MCF 10A (cell line): ENCODE measurements at regions not wholly inside any gene's neighbourhood (a gene's known extent, or its start where the extent isn't known, plus 50 kb on each side); places are given as distances from the start of the nearest gene placed in this dataset.

ENCODE experiments used
- BruUV-seq: library from RNA; stranded (reverse); fragments of 400-500 nt; replicated peaks from 2 replicates; lab custom pipeline; 2021; lab: Mats Ljungman, UMichigan
- CTCF ChIA-PET: fragments of 300-600 bp; sonication (Branson Sonifier 250); formaldehyde crosslinking; extraction: SDS; loops from one replicate; lab custom pipeline; 2021; ENCODE audit warnings: antibody characterized with exemption, inconsistent platforms; lab: Yijun Ruan, JAX
- POLR2A ChIA-PET: fragments of 300-600, 350-650 bp; sonication (Branson Sonifier 250); formaldehyde crosslinking; extraction: SDS; loops from one replicate; lab custom pipeline; 2020; ENCODE audit warnings: antibody characterized with exemption, inconsistent platforms; lab: Yijun Ruan, JAX
- DNase-seq: peaks from one replicate; pipeline ENCODE4 v3.0.0-alpha.2; 2018; ENCODE audit not compliant: unreplicated experiment
- H3K27ac Mint-ChIP-seq: one replicate; pipeline ENCODE4 v1.8.0; 2022; ENCODE audit warnings: mild to moderate bottlenecking, low read depth, mixed read lengths; ENCODE audit not compliant: unreplicated experiment
- H3K27me3 Mint-ChIP-seq: one replicate; pipeline ENCODE4 v1.8.0; 2022; ENCODE audit warnings: mixed read lengths; ENCODE audit not compliant: insufficient read depth, unreplicated experiment
- H3K36me3 Mint-ChIP-seq: one replicate; pipeline ENCODE4 v1.8.0; 2022; ENCODE audit warnings: mild to moderate bottlenecking, moderate library complexity, mixed read lengths; ENCODE audit not compliant: insufficient read depth, unreplicated experiment
- H3K4me1 Mint-ChIP-seq: one replicate; pipeline ENCODE4 v1.8.0; 2022; ENCODE audit warnings: mixed read lengths; ENCODE audit not compliant: insufficient read depth, unreplicated experiment
- H3K4me3 Mint-ChIP-seq: one replicate; pipeline ENCODE4 v1.8.0; 2022; ENCODE audit warnings: mild to moderate bottlenecking, moderate library complexity, mixed read lengths; ENCODE audit not compliant: unreplicated experiment
- H3K9me3 Mint-ChIP-seq: one replicate; pipeline ENCODE4 v1.8.0; 2022; ENCODE audit warnings: mixed read lengths; ENCODE audit not compliant: unreplicated experiment
- intact Hi-C: fragments of 100-400 bp; cut with micrococcal nuclease; formaldehyde crosslinking; loops from 2 replicates; pipeline ENCODE4 v1.14.1; 2022
- TF ChIP-seq, protein P1 (sequence below): fragments of 200-600 bp; IDR thresholded peaks from one replicate; pipeline ENCODE4 v1.8.0; 2022; ENCODE audit warnings: antibody characterized with exemption, mild to moderate bottlenecking; ENCODE audit not compliant: unreplicated experiment

GRCh38 chr7:8908889-8909288 lies 475.5 kb downstream of the NXPH1 start:
- no peak overlapping the region for H3K4me3 Mint-ChIP-seq
- ChIA-PET CTCF (interaction anchor here (0.7 to 0.8 kb wide), 2 partner anchors 132 to 202 kb away, joined by 3 to 8 read pairs; no protein-coding TSS in a partner anchor), POLR2A (no interaction called here)
- no peak for DNase-seq
- BruUV-seq = no TSS peak
- no peaks in the 10 kb centered on the region for H3K9me3 Mint-ChIP-seq
- no peaks in the 10 kb centered on the region for H3K4me1 Mint-ChIP-seq
- H3K36me3 Mint-ChIP-seq = no peaks in the 10 kb centered on the region
- H3K27ac Mint-ChIP-seq = no peak overlapping the region
- intact Hi-C loops = no loop called here
- TF ChIP-seq, protein P1, sequence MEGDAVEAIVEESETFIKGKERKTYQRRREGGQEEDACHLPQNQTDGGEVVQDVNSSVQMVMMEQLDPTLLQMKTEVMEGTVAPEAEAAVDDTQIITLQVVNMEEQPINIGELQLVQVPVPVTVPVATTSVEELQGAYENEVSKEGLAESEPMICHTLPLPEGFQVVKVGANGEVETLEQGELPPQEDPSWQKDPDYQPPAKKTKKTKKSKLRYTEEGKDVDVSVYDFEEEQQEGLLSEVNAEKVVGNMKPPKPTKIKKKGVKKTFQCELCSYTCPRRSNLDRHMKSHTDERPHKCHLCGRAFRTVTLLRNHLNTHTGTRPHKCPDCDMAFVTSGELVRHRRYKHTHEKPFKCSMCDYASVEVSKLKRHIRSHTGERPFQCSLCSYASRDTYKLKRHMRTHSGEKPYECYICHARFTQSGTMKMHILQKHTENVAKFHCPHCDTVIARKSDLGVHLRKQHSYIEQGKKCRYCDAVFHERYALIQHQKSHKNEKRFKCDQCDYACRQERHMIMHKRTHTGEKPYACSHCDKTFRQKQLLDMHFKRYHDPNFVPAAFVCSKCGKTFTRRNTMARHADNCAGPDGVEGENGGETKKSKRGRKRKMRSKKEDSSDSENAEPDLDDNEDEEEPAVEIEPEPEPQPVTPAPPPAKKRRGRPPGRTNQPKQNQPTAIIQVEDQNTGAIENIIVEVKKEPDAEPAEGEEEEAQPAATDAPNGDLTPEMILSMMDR = no peak
- H3K27me3 Mint-ChIP-seq = peaks cover 45% of the 10 kb centered on the region

- no peak overlapping the region for H3K27ac Mint-ChIP-seq
- no peak for DNase-seq
- no peak overlapping the region for H3K4me3 Mint-ChIP-seq
- intact Hi-C loops = no loop called here
- no peaks in the 10 kb centered on the region for H3K4me1 Mint-ChIP-seq
- ChIA-PET POLR2A (interaction anchor here (1.1 kb wide), 1 partner anchor 24 kb away, joined by 3 read pairs; no protein-coding TSS in a partner anchor), CTCF (interaction anchor here (0.6 kb wide), 1 partner anchor 121 kb away, joined by 3 read pairs; no protein-coding TSS in a partner anchor)
- peaks cover 58% of the 10 kb centered on the region for H3K27me3 Mint-ChIP-seq
- TF ChIP-seq, protein P1 = no peak
- no TSS peak for BruUV-seq
- no peaks in the 10 kb centered on the region for H3K9me3 Mint-ChIP-seq
- H3K36me3 Mint-ChIP-seq = no peaks in the 10 kb centered on the region
Measured at GRCh38 chr7:8913682-8914081, 480.3 kb downstream of the NXPH1 start.

DNA sequence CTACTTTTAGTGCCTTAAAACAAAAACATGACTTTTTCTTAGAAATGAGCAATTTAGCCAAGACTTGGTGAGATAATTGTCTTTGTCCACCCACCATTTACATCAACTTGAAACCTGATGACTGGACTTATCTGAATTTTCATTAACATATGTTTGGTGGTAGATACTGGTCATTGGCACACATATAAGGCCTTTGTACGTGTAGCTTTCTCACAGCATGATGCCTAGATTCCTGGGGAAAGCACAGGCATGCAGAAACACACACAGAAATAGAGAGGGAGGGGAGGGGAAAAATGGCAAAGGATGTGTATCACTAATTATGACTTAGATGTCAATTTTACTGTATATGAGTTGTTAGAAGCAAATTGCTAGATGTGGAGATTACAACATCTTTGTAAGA lies 488.4 kb downstream of the NXPH1 start:
- BruUV-seq = no TSS peak
- H3K4me1 Mint-ChIP-seq = no peaks in the 10 kb centered on the region
- no peaks in the 10 kb centered on the region for H3K9me3 Mint-ChIP-seq
- ChIA-PET CTCF (no interaction called here), POLR2A (no interaction called here)
- TF ChIP-seq, protein P1 = no peak
- DNase-seq = no peak
- no peak overlapping the region for H3K27ac Mint-ChIP-seq
- no peaks in the 10 kb centered on the region for H3K36me3 Mint-ChIP-seq
- peaks cover 88% of the 10 kb centered on the region for H3K27me3 Mint-ChIP-seq
- no peak overlapping the region for H3K4me3 Mint-ChIP-seq
- intact Hi-C loops = no loop called here

- BruUV-seq = no TSS peak
- POLR2A ChIA-PET = no interaction called here
- Mint-ChIP-seq H3K36me3 (no peaks in the 10 kb centered on the region), H3K4me3 (no peak overlapping the region), H3K27me3 (peaks cover 82% of the 10 kb centered on the region), H3K9me3 (no peaks in the 10 kb centered on the region), H3K27ac (no peak overlapping the region), H3K4me1 (no peaks in the 10 kb centered on the region)
- DNase-seq = no peak
- intact Hi-C loops = no loop called here
- CTCF ChIA-PET = interaction anchor here (0.6 kb wide), 1 partner anchor 22 kb away, joined by 3 read pairs; no protein-coding TSS in a partner anchor
- TF ChIP-seq, protein P1 = no peak
Measured at GRCh38 chr7:8922726-8923125, 489.3 kb downstream of the NXPH1 start.
